NCI-H2171 (cell line): ENCODE measurements at regions not wholly inside any gene's neighbourhood (a gene's known extent, or its start where the extent isn't known, plus 50 kb on each side); places are given as distances from the start of the nearest gene placed in this dataset.
"Not testable (repeated sequence)": the region's sequence is repeated elsewhere in the genome, so short reads cannot be mapped to it uniquely, and the experiment has no call there.

Experiments
- DNase-seq: peaks from one replicate; lab custom pipeline; 2025; lab: John Stamatoyannopoulos, UW

- DNase-seq, result no peak
Measured at GRCh38 chr2:23021311-23022120, 363.5 kb upstream of the KLHL29 start.

DNA sequence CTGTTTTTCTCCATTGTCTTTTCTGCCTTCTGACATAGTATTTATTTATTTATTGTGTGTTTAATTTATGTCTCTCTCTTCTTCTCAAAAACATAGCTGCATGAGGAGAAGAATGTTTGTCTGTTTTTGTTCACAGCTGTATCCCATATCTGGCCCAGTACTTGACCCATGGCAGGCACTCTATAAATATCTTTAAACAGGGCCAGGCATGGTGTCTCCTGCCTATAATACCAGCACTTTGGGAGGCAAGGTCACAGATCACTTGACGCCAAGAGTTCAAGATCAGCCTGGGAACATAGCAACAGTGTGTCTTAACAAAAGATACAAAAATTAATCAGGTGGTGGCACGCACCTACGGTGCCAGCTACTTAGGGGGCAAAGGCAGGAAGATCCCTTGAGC, 361.3 kb upstream of the KLHL29 start:
- no peak for DNase-seq

- no peak for DNase-seq
Measured at GRCh38 chr2:23026671-23027070, 358.3 kb upstream of the KLHL29 start.

DNA sequence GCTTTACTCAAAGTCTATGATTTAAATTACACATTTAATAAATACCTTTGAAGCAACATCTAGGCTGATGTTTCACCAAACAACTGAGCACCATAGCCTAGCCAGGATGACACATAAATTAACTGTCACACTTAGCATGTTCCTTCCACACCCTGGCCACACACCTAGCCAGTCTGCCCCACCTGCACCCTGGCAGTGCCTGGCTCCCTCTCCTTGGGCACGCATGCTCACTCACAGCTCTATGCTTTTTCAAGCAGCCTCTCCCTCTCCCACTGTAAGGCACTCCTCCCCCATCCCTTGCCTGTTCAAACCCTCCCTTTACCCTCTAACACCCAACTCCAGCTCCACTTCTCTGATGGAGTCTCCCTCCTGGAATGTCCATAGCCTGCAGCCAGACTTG, 357.6 kb upstream of the KLHL29 start:
- no peak for DNase-seq

DNA sequence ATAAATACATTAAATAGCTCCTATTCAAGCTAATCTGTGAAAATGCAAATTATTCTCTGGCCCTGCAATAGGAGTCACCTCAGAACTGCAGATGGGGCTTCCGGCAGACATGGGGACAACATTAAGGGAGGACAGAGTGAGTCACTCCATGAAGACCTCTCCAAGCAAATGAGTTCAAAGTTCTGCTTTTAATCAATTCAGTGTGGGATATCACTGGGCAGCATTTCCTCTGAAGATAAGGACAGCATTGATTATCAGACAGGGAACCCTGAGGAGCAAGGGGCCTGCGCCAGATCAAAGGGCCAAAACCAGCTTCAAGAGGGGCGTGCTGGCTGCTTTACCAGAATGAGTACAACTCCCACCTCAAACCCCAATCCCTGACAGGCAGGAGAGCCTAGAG, 356.9 kb upstream of the KLHL29 start:
- DNase-seq, result no peak

- no peak for DNase-seq
Measured at GRCh38 chr2:23029111-23029510, 355.9 kb upstream of the KLHL29 start.

DNA sequence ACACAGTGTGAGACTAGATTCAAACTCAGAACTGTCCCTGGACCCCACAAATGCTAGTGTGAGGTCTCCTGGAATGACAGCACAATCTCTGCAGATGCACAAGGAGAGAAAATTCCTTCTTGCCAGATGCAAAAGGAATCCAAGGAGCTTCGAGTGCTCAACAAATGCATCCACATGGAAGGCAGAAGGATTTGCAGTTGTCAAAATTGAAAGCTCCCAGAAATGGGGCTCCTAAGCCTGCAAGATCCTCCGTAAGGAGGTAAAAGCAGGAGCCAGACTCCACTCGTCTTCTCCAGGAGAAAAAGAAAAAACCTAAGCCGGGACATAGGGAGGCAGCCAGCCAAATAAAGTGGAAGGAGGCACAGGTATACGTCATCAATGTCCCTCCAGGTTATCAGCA, 355.0 kb upstream of the KLHL29 start:
- no peak for DNase-seq

GRCh38 chr2:23034996-23035395, 350.0 kb upstream of the KLHL29 start:
- no peak for DNase-seq

- DNase-seq, result no peak
Measured at GRCh38 chr2:23036629-23037028, 348.4 kb upstream of the KLHL29 start.

GRCh38 chr2:23037596-23037995, 347.4 kb upstream of the KLHL29 start:
- DNase-seq, result no peak

DNA sequence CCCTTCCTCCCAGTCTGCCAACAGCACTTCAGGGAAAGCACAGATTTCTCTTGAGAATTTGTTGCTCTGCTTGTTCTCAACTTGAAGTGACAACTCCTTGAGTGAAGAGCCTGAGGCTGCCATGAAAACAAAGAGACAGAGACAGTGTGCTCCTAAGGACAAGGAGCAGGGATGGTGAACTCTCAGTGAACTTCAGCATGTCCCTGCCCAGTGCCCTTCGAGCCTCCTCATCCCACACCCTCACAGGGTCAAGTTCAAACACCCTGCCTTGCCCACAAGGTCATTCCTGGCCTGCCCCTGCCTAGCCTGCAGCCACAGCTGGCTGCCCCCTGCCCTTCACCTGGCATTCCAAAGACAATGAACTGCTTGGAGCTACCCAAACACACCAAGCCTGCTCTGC, 343.5 kb upstream of the KLHL29 start:
- DNase-seq, result no peak

DNA sequence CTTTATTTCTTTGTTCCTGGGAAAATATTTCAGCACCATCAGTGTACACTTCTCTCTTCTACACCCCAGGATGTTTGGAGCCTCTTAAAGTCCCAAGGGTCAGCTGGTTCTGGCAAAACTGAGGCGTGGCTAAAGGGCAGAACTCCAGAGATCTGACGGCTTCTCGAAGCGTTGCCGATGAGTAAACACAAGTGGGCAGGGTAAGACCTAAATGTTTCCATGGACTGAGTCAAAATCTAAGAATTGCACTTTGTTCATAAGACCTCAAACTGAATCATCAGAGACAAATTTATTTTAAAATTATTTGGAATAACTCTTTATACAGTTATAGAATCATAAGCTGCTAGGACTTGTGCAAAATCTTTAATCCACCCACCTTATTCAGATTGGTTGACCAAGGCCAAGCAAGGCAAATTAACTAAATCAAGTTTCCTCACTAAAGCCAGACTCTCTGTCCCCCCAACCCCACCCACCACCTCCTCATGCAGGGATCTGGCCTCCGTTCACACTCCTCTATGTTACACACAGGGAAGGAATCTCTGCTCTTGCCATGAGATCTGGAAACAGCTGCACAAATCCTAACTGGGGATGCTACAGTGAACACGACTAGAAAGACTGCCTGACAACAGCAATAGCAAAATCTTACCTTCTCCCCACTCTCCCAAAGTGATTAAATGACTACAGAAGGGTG, 342.6 kb upstream of the KLHL29 start:
- DNase-seq, result no peak

GRCh38 chr2:23050388-23050787, 334.6 kb upstream of the KLHL29 start:
- DNase-seq, result no peak

DNA sequence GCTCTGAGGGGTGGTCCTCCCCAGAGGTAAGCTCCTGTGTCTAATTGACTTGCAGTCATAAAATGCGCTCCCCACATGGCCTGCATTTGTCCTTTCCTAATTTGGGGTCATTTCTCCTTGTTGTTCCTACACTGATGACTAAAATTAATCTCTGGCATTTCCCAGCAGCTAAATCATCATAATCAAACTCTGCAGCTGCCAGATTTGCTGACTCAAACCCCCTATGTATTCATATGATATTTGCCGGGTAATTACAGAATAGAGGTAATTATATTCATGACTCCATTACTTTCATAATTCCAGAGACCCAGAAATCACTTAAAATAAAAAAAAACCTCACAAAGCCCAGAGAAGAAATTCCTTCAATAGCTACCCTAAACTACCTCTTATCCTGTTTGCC, 331.4 kb upstream of the KLHL29 start:
- DNase-seq, result no peak

GRCh38 chr2:23055251-23055650, 329.7 kb upstream of the KLHL29 start:
- no peak for DNase-seq

DNA sequence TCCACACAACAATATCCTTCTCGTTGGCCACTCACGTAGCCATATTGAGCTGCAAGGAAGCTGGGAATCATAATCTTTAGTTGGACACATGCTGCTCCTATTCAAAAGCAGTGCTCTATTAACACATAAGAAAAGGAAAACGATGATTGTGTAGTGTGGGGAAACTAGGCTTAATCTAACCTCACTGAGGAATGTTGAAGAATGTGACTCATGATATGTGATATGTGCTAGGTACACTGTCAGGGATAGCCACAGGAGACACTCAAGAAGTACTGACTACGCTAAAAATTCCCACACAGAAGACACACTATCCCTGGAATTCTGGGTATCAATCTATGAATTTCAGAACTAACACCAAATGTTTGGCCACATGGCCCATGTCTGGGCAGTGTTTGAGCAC, 328.1 kb upstream of the KLHL29 start:
- DNase-seq, result not testable (repeated sequence)

DNA sequence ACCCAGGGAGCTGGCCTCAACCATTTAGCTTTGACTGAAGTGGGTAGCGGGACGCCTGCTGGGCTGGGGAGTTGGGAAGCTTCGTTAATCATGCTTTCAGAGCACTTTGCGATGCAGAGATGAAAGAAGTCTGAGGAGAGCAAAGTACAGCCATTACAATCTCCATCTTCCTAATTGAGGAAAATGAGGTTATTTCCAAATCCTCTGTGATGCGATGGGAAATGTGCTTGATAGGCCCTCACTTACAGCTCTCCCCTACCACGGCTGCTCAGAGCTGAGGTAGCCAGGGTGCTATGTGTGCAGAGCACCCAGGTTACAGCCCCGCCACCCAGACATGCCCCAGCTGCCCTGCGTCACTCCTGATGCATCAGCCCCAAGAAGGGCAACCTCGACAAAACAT, 326.5 kb upstream of the KLHL29 start:
- no peak for DNase-seq

- DNase-seq, result no peak
Measured at GRCh38 chr2:23065210-23065609, 319.8 kb upstream of the KLHL29 start.

GRCh38 chr2:23065936-23066335, 319.0 kb upstream of the KLHL29 start:
- no peak for DNase-seq

GRCh38 chr2:23066686-23067085, 318.3 kb upstream of the KLHL29 start:
- no peak for DNase-seq

- DNase-seq, result no peak
Measured at GRCh38 chr2:23069156-23069555, 315.8 kb upstream of the KLHL29 start.

DNA sequence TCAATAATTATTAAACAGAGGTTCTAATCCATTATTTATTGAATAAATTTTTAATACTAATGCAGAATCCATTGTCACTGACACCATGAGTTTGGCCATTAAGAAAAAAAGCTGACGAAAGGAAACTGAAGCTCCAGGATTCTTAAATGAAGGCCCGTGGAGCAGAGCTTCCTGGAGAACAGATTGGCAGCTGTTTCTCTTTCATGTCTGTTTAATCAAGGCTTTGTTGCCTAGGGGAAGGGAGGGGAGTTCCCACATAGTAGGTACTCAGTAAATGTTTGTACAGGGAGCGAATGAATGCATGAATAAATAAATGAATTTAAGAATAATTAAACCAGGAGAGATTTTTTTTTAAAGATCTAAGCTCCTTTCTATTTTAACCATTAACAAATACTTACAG, 315.1 kb upstream of the KLHL29 start:
- DNase-seq, result no peak

DNA sequence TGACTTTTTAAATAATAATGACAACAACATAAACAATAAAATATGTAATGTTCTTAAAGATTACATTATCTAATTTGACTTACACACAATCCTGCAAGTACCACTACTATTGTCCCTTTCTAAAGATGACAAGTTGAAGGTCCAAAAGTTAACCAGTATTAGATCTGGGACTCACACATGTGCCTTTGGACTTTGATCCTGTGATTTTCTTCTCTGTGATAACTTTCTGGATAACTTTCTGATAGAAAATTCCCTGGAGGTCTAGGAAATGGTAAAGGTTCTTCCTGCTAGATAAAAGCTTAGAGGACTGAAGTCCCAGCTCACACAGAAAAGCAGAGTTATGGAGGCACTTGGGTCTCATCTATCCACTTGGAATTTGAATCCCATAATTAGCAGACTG, 311.9 kb upstream of the KLHL29 start:
- no peak for DNase-seq

- DNase-seq, result no peak
Measured at GRCh38 chr2:23073671-23074070, 311.3 kb upstream of the KLHL29 start.
